Parathyroid adenoma (tissue), 2 donors: ENCODE measurements at regions not wholly inside any gene's neighbourhood (a gene's known extent, or its start where the extent isn't known, plus 50 kb on each side); places are given as distances from the start of the nearest gene placed in this dataset.

ENCODE experiments used
- H2AFZ ChIP-seq: fragments of 300-600 bp; sonication (generic); one replicate; pipeline ENCODE4 v1.7.0; 2017; ENCODE audit warnings: antibody characterized with exemption, mild to moderate bottlenecking
- H3K27ac ChIP-seq: fragments of 300-600 bp; sonication (generic); one replicate; pipeline ENCODE4 v1.7.0; 2017
- H3K27me3 ChIP-seq: fragments of 300-600 bp; sonication (generic); one replicate; pipeline ENCODE4 v1.7.0; 2017; ENCODE audit warnings: low read length; ENCODE audit not compliant: control insufficient read depth, insufficient read depth
- H3K36me3 ChIP-seq: fragments of 300-600 bp; sonication (generic); one replicate; pipeline ENCODE4 v1.7.0; 2017; ENCODE audit warnings: low read length; ENCODE audit not compliant: control insufficient read depth, insufficient read depth
- H3K4me1 ChIP-seq: fragments of 300-600 bp; sonication (generic); one replicate; pipeline ENCODE4 v1.7.0; 2017; ENCODE audit warnings: control low read depth
- H3K4me2 ChIP-seq: fragments of 300-600 bp; sonication (generic); one replicate; pipeline ENCODE4 v1.7.0; 2017; ENCODE audit warnings: low read length
- H3K4me3 ChIP-seq: fragments of 300-600 bp; sonication (generic); one replicate; pipeline ENCODE4 v1.7.0; 2017; ENCODE audit warnings: low read depth, low read length
- H3K79me2 ChIP-seq: fragments of 300-600 bp; sonication (generic); one replicate; pipeline ENCODE4 v1.7.0; 2017; ENCODE audit warnings: control low read depth
- H3K9ac ChIP-seq: fragments of 300-600 bp; sonication (generic); one replicate; pipeline ENCODE4 v1.7.0; 2017; ENCODE audit warnings: mild to moderate bottlenecking
- H3K9me3 ChIP-seq: fragments of 300-600 bp; sonication (generic); one replicate; pipeline ENCODE4 v1.7.0; 2017; ENCODE audit warnings: low read length; ENCODE audit not compliant: control insufficient read depth
- CTCF ChIP-seq: fragments of 300-600 bp; sonication (generic); IDR thresholded peaks from one replicate; pipeline ENCODE4 v1.7.0; 2017; ENCODE audit warnings: antibody characterized with exemption, mild to moderate bottlenecking
- donor health status: primary hyperparathyroidism.

GRCh38 chr20:11409561-11409960, 508.1 kb upstream of the BTBD3 start:
- Histone ChIP-seq H3K9me3 (no peaks in the 10 kb centered on the region), H3K27me3 (no peaks in the 10 kb centered on the region), H2AFZ (no peak overlapping the region), H3K79me2 (no peaks in the 10 kb centered on the region), H3K4me2 (no peak overlapping the region), H3K4me1 (no peaks in the 10 kb centered on the region), H3K36me3 (no peaks in the 10 kb centered on the region), H3K27ac (no peak overlapping the region), H3K4me3 (no peak overlapping the region), H3K9ac (no peak overlapping the region)
- TF ChIP-seq CTCF = no peak

GRCh38 chr20:11411765-11412164, 505.9 kb upstream of the BTBD3 start:
- H2AFZ ChIP-seq = no peak overlapping the region
- H3K79me2 ChIP-seq = no peaks in the 10 kb centered on the region
- H3K4me1 ChIP-seq = no peaks in the 10 kb centered on the region
- H3K36me3 ChIP-seq = no peaks in the 10 kb centered on the region
- H3K9me3 ChIP-seq = no peaks in the 10 kb centered on the region
- H3K9ac ChIP-seq = no peak overlapping the region
- H3K27me3 ChIP-seq = no peaks in the 10 kb centered on the region
- no peak for TF ChIP-seq CTCF
- H3K27ac ChIP-seq = no peak overlapping the region
- H3K4me2 ChIP-seq = no peak overlapping the region
- H3K4me3 ChIP-seq = no peak overlapping the region

GRCh38 chr20:11426948-11427347, 490.7 kb upstream of the BTBD3 start:
- H3K4me1 ChIP-seq = no peaks in the 10 kb centered on the region
- no peak overlapping the region for H3K27ac ChIP-seq
- H3K9ac ChIP-seq = no peak overlapping the region
- no peaks in the 10 kb centered on the region for H3K79me2 ChIP-seq
- no peak overlapping the region for H3K4me2 ChIP-seq
- H3K9me3 ChIP-seq = no peaks in the 10 kb centered on the region
- H3K4me3 ChIP-seq = no peak overlapping the region
- H2AFZ ChIP-seq = no peak overlapping the region
- H3K27me3 ChIP-seq = no peaks in the 10 kb centered on the region
- no peak for TF ChIP-seq CTCF
- no peaks in the 10 kb centered on the region for H3K36me3 ChIP-seq

GRCh38 chr20:11429168-11429567, 488.5 kb upstream of the BTBD3 start:
- no peak for TF ChIP-seq CTCF
- no peaks in the 10 kb centered on the region for H3K79me2 ChIP-seq

GRCh38 chr20:11429889-11430519, 487.7 kb upstream of the BTBD3 start:
- Histone ChIP-seq H3K27ac (no peak overlapping the region), H3K4me1 (no peaks in the 10 kb centered on the region), H3K9me3 (no peaks in the 10 kb centered on the region), H2AFZ (no peak overlapping the region), H3K4me2 (no peak overlapping the region), H3K9ac (no peak overlapping the region), H3K36me3 (no peaks in the 10 kb centered on the region), H3K27me3 (no peaks in the 10 kb centered on the region), H3K4me3 (no peak overlapping the region), H3K79me2 (no peaks in the 10 kb centered on the region)
- TF ChIP-seq CTCF = no peak

More at GRCh38 chr20:11429168-11429567, 488.5 kb upstream of the BTBD3 start:
- H3K36me3 ChIP-seq = no peaks in the 10 kb centered on the region
- no peak overlapping the region for H3K9ac ChIP-seq
- no peak overlapping the region for H2AFZ ChIP-seq
- no peak overlapping the region for H3K4me2 ChIP-seq
- no peaks in the 10 kb centered on the region for H3K9me3 ChIP-seq
- H3K4me3 ChIP-seq = no peak overlapping the region
- no peaks in the 10 kb centered on the region for H3K4me1 ChIP-seq
- H3K27me3 ChIP-seq = no peaks in the 10 kb centered on the region
- H3K27ac ChIP-seq = no peak overlapping the region
